ENCODE measurements at regions not wholly inside any gene's neighbourhood (a gene's known extent, or its start where the extent isn't known, plus 50 kb on each side); places are given as distances from the start of the nearest gene placed in this dataset.

DNA sequence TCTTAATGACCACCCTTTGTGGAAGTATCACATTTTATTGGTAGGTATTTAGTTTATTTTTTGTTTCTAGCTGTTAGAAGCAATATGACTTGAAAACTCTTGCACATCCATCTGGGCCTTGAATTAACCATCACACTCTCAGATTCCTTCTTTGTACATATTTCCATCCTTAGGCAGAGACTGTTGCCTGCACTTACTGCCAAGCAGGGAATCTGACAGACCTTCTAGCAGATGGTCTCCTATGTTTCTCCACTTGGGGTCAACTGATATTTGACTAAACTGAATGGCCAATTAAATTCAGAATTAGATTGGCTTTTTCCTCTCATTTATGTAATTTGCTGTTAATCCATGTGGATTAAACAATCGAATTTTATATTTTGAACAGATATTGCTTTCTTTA lies 324.9 kb upstream of the TGFBR2 start:
- Histone ChIP-seq H3K4me1 (ENCODE audit: insufficient read depth, low read length) (peaks cover 32% of the 10 kb centered on the region), H3K27ac (ENCODE audit: low read depth, low read length) (no peak overlapping the region), H3K79me2 (ENCODE audit: insufficient read depth, low read length) (no peaks in the 10 kb centered on the region), H3K4me2 (ENCODE audit: insufficient read depth, low read length) (no peak overlapping the region), H4K20me1 (ENCODE audit: insufficient read depth, low read length) (no peaks in the 10 kb centered on the region), H3K27me3 (ENCODE audit: insufficient read depth, low read length) (no peaks in the 10 kb centered on the region), H3K9me3 (ENCODE audit: low read depth, low read length) (no peaks in the 10 kb centered on the region), H3K36me3 (ENCODE audit: insufficient read depth, low read length) (no peaks in the 10 kb centered on the region), H3K4me3 (ENCODE audit: insufficient read depth, low read length) (no peak overlapping the region), H2AFZ (ENCODE audit: low read length) (no peak overlapping the region)
- peak; percentile 10 for DNase-seq (ENCODE audit: insufficient read length, low spot score, missing footprints)
- TF ChIP-seq, protein P1, sequence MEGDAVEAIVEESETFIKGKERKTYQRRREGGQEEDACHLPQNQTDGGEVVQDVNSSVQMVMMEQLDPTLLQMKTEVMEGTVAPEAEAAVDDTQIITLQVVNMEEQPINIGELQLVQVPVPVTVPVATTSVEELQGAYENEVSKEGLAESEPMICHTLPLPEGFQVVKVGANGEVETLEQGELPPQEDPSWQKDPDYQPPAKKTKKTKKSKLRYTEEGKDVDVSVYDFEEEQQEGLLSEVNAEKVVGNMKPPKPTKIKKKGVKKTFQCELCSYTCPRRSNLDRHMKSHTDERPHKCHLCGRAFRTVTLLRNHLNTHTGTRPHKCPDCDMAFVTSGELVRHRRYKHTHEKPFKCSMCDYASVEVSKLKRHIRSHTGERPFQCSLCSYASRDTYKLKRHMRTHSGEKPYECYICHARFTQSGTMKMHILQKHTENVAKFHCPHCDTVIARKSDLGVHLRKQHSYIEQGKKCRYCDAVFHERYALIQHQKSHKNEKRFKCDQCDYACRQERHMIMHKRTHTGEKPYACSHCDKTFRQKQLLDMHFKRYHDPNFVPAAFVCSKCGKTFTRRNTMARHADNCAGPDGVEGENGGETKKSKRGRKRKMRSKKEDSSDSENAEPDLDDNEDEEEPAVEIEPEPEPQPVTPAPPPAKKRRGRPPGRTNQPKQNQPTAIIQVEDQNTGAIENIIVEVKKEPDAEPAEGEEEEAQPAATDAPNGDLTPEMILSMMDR (IDR thresholded peaks at IDR 0.05; ENCODE audit: extremely low read depth, low read depth, low read length), result no peak

DNA sequence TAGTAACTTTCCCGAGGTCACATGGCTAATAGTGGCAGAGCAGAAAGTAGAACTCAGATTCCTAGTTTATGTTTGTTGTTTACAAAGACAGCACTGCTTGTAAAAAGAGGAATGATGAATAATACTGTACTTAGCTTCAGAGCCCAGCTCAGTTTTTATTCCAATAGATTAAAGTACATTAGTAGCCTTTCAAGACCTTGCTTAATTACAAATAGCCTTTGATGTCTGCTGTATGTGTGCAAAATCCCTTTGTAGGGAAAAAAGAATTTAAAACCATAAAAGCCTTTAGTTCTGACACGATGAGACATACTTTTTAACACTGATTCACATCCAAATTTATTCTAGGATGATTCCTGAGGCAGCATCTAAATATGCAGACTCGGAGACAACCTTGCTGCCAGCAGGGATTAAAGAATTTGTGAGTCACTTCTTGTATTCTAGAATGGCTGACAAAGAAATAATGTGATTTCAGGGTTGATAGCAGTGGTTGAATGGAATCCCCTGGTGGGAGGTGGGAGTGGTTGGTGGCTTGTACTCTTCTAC lies 324.2 kb upstream of the TGFBR2 start:
- H3K27me3 ChIP-seq (ENCODE audit: insufficient read depth, low read length), result no peaks in the 10 kb centered on the region
- TF ChIP-seq, protein P1 (IDR thresholded peaks at IDR 0.05; ENCODE audit: extremely low read depth, low read depth, low read length), result no peak
- no peaks in the 10 kb centered on the region for H3K9me3 ChIP-seq (ENCODE audit: low read depth, low read length)
- DNase-seq (ENCODE audit: insufficient read length, low spot score, missing footprints), result peak; percentile 83
- no peaks in the 10 kb centered on the region for H3K79me2 ChIP-seq (ENCODE audit: insufficient read depth, low read length)
- H3K36me3 ChIP-seq (ENCODE audit: insufficient read depth, low read length), result no peaks in the 10 kb centered on the region
- no peaks in the 10 kb centered on the region for H4K20me1 ChIP-seq (ENCODE audit: insufficient read depth, low read length)
- H2AFZ ChIP-seq (ENCODE audit: low read length), result no peak overlapping the region
- H3K4me2 ChIP-seq (ENCODE audit: insufficient read depth, low read length), result peak overlapping the region; percentile 58
- H3K4me3 ChIP-seq (ENCODE audit: insufficient read depth, low read length), result no peak overlapping the region
- H3K27ac ChIP-seq (ENCODE audit: low read depth, low read length), result peak overlapping the region; percentile 80
- H3K4me1 ChIP-seq (ENCODE audit: insufficient read depth, low read length), result peaks cover 39% of the 10 kb centered on the region

DNA sequence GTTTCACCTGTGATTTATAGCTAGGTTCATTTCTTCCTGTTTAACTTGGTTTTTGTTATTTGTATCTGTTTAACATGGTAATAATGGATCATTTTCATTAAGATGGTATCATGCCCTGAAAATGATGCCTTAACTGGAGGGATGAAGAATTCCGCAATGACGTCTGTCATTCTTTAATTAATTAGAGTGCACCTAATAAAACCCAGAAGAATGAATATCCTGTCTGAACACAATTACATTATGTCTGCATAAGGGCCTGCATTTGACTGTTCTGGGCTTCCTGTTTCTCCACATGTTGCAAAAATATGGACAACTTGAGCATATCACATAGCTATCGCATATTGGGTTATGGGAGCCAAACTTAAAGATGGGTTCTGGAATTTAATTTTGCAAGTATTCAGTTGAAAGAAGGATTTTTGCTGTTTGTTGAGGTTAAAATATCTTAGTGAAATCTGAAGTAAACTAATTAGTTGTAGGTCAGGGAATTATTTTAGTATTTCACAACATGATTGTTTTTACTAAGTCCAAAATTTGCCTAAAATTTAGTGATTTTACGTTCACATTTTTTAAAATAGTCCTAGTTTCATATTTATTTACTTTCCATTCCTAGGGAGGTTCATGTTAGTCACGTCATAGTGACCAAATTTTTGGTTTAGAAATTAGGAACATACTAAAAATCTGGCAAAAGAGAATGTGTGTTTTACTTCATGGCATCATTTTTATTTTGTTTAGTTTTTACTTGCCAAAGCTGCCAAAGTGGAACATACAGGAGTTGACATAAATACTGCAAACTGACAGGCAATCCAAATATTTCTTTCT lies 321.0 kb upstream of the TGFBR2 start:
- peak overlapping the region; percentile 29 for H3K4me2 ChIP-seq (ENCODE audit: insufficient read depth, low read length)
- H3K9me3 ChIP-seq (ENCODE audit: low read depth, low read length), result no peaks in the 10 kb centered on the region
- H3K79me2 ChIP-seq (ENCODE audit: insufficient read depth, low read length), result no peaks in the 10 kb centered on the region
- peaks cover 47% of the 10 kb centered on the region for H3K4me1 ChIP-seq (ENCODE audit: insufficient read depth, low read length)
- H3K4me3 ChIP-seq (ENCODE audit: insufficient read depth, low read length), result no peak overlapping the region
- no peak for DNase-seq (ENCODE audit: insufficient read length, low spot score, missing footprints)
- no peaks in the 10 kb centered on the region for H3K36me3 ChIP-seq (ENCODE audit: insufficient read depth, low read length)
- H3K27me3 ChIP-seq (ENCODE audit: insufficient read depth, low read length), result no peaks in the 10 kb centered on the region
- H3K27ac ChIP-seq (ENCODE audit: low read depth, low read length), result peak overlapping the region; percentile 67
- H2AFZ ChIP-seq (ENCODE audit: low read length), result no peak overlapping the region
- TF ChIP-seq, protein P1 (IDR thresholded peaks at IDR 0.05; ENCODE audit: extremely low read depth, low read depth, low read length), result no peak
- no peaks in the 10 kb centered on the region for H4K20me1 ChIP-seq (ENCODE audit: insufficient read depth, low read length)

DNA sequence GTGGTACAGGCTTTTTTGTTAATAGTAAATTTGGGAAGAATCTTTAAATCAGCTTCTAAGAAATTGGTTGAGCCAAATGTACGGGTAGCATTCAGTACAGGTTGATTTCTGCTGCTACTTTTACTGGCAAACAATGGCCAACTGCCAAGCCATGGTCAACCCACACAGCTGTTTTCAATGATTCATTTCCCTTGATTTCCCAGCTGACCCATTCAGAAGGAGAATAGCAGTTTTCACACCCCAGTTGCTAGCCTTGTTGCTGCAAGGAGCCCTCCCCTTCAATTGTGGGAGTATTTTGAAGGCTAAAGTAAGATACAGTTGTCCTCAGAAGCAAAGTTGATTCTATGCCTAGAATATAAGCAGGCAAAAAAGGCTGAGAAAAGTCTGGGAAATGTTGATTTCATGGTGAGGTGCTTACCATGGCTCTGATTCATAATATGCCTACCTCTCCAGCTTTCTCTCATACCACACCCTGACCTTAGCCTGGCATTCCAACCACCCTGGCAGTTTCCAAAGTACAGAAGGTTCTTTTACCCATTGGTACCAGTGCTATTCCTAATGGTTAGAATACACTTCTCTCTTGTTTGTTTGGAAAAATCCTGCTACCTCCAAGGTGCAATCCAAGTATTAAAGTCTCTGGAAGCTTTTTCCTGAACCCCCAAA lies 320.3 kb upstream of the TGFBR2 start:
- TF ChIP-seq, protein P1 (IDR thresholded peaks at IDR 0.05; ENCODE audit: extremely low read depth, low read depth, low read length), result no peak
- Histone ChIP-seq H3K9me3 (ENCODE audit: low read depth, low read length) (no peaks in the 10 kb centered on the region), H3K27ac (ENCODE audit: low read depth, low read length) (peak overlapping the region; percentile 67), H2AFZ (ENCODE audit: low read length) (no peak overlapping the region), H3K79me2 (ENCODE audit: insufficient read depth, low read length) (no peaks in the 10 kb centered on the region), H3K4me1 (ENCODE audit: insufficient read depth, low read length) (peaks cover 47% of the 10 kb centered on the region), H3K27me3 (ENCODE audit: insufficient read depth, low read length) (no peaks in the 10 kb centered on the region), H3K4me2 (ENCODE audit: insufficient read depth, low read length) (peak overlapping the region; percentile 29), H3K4me3 (ENCODE audit: insufficient read depth, low read length) (no peak overlapping the region), H4K20me1 (ENCODE audit: insufficient read depth, low read length) (no peaks in the 10 kb centered on the region), H3K36me3 (ENCODE audit: insufficient read depth, low read length) (no peaks in the 10 kb centered on the region)
- DNase-seq (ENCODE audit: insufficient read length, low spot score, missing footprints), result peak; percentile 58
